ENCODE measurements at regions not wholly inside any gene's neighbourhood (a gene's known extent, or its start where the extent isn't known, plus 50 kb on each side); places are given as distances from the start of the nearest gene placed in this dataset.

DNA sequence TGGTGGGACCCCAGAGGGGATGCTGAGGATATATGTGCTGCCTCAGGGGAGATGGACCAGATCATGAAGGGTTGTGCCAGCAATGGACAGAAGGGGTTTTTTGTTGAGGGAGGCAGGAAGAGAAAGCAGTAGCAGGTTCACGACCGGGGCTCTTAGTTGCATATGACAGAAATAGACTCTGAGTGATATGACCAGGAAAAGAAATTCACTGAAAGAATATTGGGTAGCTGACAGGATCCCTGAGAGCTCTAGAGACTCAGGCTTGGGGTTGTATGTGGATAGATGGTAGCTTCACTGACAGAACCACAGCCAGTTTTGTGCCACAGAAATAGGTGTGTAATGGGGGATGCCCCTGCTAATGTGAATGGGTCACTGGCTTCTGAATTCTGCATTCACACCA is 241.6 kb downstream of the ZNF621 start:
- TF ChIP-seq, protein P1, sequence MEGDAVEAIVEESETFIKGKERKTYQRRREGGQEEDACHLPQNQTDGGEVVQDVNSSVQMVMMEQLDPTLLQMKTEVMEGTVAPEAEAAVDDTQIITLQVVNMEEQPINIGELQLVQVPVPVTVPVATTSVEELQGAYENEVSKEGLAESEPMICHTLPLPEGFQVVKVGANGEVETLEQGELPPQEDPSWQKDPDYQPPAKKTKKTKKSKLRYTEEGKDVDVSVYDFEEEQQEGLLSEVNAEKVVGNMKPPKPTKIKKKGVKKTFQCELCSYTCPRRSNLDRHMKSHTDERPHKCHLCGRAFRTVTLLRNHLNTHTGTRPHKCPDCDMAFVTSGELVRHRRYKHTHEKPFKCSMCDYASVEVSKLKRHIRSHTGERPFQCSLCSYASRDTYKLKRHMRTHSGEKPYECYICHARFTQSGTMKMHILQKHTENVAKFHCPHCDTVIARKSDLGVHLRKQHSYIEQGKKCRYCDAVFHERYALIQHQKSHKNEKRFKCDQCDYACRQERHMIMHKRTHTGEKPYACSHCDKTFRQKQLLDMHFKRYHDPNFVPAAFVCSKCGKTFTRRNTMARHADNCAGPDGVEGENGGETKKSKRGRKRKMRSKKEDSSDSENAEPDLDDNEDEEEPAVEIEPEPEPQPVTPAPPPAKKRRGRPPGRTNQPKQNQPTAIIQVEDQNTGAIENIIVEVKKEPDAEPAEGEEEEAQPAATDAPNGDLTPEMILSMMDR (IDR thresholded peaks at IDR 0.05; ENCODE audit: borderline replicate concordance, insufficient read depth, low read depth, low read length): no peak
- H3K4me3 ChIP-seq (ENCODE audit: low read depth, low read length): no peak overlapping the region

DNA sequence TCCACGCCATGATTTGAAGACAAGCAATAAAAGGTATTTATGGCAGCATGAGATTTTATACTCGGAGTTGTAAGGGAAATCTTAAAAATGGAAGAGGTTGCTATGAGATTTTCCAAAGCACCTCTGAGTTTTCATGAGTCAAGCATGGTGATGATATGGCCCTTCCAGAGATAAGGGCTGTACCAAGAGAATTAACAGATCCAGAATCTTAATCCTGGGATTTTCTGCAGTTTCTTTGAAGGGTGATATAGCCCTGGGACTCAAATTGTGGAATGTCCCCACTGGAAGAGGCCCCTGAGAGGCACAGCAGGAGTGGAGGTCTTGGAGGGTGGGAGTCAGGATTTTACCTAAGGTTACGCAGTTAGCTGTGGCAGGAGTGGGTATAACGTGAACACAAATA is 243.3 kb downstream of the ZNF621 start:
- no peak overlapping the region for H3K4me3 ChIP-seq (ENCODE audit: low read depth, low read length)
- TF ChIP-seq, protein P1 (IDR thresholded peaks at IDR 0.05; ENCODE audit: borderline replicate concordance, insufficient read depth, low read depth, low read length): no peak

DNA sequence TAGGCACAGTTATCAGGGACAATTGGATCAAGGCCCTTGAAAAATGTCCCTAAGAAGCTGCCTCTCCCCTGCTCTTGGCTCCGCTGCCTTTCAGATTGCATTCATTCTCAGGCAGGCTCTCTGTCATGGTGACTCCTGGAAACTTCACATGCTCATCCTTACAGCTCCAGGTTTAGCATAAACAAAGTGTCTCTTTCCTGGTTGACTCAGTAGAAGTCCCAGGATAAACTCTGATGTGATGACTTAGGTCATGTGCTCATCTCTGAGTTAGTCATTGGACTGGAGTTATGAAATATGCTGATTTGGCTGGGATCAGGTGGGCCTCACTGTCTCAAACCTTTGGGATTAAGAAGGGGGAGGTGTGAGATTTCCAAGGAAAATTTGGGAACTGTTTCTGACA is 243.8 kb downstream of the ZNF621 start:
- H3K4me3 ChIP-seq (ENCODE audit: low read depth, low read length): no peak overlapping the region
- TF ChIP-seq, protein P1 (IDR thresholded peaks at IDR 0.05; ENCODE audit: borderline replicate concordance, insufficient read depth, low read depth, low read length): no peak

DNA sequence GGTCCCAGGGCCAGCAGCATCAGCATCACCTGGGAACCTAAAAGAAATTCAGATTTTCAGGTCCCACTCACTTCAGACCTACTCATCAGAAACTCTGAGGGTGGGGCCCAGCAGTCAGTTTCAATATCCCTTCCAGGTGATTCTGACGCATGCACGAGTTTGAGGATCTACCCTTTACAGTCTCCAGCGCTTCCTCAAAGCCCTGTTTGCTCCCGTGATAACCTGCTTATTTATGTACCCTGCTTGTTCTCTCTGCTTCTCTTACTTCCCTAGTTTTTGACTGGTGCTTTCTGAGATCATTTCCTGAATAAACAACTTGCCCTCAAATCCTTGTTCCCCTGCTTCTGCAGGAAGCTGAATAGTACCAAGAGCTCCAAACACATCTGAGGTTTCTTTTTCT is 245.3 kb downstream of the ZNF621 start:
- H3K4me3 ChIP-seq (ENCODE audit: low read depth, low read length): no peak overlapping the region
- TF ChIP-seq, protein P1 (IDR thresholded peaks at IDR 0.05; ENCODE audit: borderline replicate concordance, insufficient read depth, low read depth, low read length): no peak

DNA sequence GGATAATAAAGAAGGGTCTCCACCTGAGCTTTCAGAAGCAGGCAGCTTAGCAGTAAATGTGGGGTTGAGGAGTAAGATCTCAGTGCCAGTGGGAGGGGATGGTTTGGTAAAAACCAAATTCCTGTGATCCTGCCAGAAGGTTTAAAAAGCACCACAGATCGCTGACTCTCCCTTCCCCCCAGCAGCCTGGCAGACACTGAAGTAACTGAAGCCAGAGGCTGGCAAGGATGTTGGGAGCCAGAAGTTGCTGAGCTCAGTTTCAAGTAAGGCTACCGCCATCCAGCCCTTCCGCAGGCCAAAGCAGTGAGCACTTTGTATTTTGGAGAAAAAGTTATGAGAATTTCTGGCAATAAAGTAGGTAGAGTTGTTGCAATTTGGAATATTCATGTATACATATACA is 246.4 kb downstream of the ZNF621 start:
- no peak overlapping the region for H3K4me3 ChIP-seq (ENCODE audit: low read depth, low read length)
- TF ChIP-seq, protein P1 (IDR thresholded peaks at IDR 0.05; ENCODE audit: borderline replicate concordance, insufficient read depth, low read depth, low read length): no peak

DNA sequence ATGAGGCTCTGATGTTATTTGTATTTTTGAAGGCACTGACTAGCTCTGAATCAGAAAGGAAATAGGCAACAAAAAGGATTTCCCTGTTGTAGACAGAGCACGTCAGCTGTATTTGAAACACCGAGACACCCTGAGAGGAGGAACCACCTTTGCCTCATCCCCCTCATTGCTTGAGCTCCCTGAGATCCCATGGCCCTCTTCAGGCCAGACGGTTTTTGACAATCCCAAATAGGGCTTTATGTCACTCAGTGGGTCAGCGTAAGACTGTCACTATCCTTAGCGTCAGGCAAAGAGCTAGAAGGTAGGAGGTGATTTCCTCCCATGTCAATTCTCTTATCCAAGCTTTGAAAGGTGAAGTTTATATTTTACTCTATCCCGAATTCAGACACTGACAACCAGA is 254.3 kb downstream of the ZNF621 start:
- no peak overlapping the region for H3K4me3 ChIP-seq (ENCODE audit: low read depth, low read length)
- TF ChIP-seq, protein P1 (IDR thresholded peaks at IDR 0.05; ENCODE audit: borderline replicate concordance, insufficient read depth, low read depth, low read length): no peak

DNA sequence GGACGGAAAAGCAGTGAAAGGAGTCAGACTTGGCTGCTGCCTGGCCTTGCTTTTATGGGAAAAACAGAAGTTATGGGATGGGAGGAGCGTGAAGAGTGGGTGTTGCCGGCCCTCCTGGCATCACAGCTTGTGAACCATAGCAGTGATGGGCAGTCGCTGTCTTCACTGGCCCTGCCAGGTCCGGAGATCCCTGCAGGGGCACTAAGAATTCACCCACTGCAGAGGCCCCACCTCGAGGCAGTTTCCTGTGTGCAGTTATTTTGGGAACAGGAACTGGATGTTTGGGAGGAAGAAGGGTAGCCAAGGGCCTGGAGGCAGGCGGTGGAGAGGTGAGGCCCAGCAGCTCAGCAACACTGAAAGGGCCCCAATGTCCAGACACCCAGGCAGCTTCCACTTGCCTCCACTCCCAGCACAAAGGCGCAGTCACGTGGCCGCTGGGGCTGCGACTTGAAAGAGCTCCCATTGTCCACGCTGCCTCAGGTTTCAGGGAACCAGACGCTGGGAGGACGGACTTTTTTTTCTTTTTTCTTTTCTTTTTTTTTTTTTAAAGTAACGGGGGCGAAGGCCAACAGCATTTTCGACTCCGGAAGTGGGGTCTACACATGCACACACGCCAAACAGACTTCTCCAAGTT is 255.6 kb downstream of the ZNF621 start:
- no peak overlapping the region for H3K4me3 ChIP-seq (ENCODE audit: low read depth, low read length)
- TF ChIP-seq, protein P1 (IDR thresholded peaks at IDR 0.05; ENCODE audit: borderline replicate concordance, insufficient read depth, low read depth, low read length): no peak

All from GM12875 (cell line).